HepG2 (cell line): ENCODE measurements at regions not wholly inside any gene's neighbourhood (a gene's known extent, or its start where the extent isn't known, plus 50 kb on each side); places are given as distances from the start of the nearest gene placed in this dataset.

ENCODE experiments used
- ATAC-seq: fragments of 200-7000 bp; cut with Tn5 transposase; 3 replicates; pipeline ENCODE4 v1.9.1; 2020; ENCODE audit warnings: mild to moderate bottlenecking, moderate library complexity
- BruUV-seq: library from RNA; stranded (reverse); fragments of 400-500 nt; replicated peaks from 2 replicates; lab custom pipeline; 2021; lab: Mats Ljungman, UMichigan
- CTCF ChIA-PET: fragments of 300-600 bp; formaldehyde crosslinking; extraction: SDS; loops from one replicate; lab custom pipeline; 2021; ENCODE audit warnings: low total read pairs, inconsistent platforms, low intra/inter-chr PET ratio; lab: Yijun Ruan, JAX
- POLR2A ChIA-PET: fragments of 350-600 bp; sonication (Branson Sonifier 250); formaldehyde crosslinking; loops from one replicate; lab custom pipeline; 2020; ENCODE audit warnings: antibody characterized with exemption, inconsistent platforms; lab: Yijun Ruan, JAX
- DNase-seq: peaks from one replicate; pipeline ENCODE4 v3.0.0-alpha.2; 2015; ENCODE audit warnings: low spot score
- FAIRE-seq: peaks from 3 replicates; lab custom pipeline; 2011; peaks lifted over from hg19 to GRCh38; lab: Jason Lieb, UNC
- H2AFZ ChIP-seq: one replicate; pipeline ENCODE4 v1.6.1; 2011; ENCODE audit warnings: low read length, inconsistent platforms
- H3K27ac ChIP-seq: fragments of 300-600 bp; 3 replicates; pipeline ENCODE4 v1.8.0; 2011; ENCODE audit warnings: mixed run types, mild to moderate bottlenecking, mixed read lengths, low read length, inconsistent platforms; ENCODE audit not compliant: insufficient read depth; ENCODE audit errors: extremely low read length
- H3K27me3 ChIP-seq, 2 experiments: fragments of 200-600 bp in 1 of 2; 2 replicates in 1 of 2; 3 replicates in 1 of 2; pipeline versions ENCODE4 v1.6.0 to v1.8.0; 2011; ENCODE audit warnings: low read length in 2 of 2, mild to moderate bottlenecking in 2 of 2, moderate library complexity in 2 of 2, inconsistent platforms in 1 of 2; ENCODE audit not compliant: insufficient read depth in 2 of 2, control insufficient read depth in 1 of 2
- H3K36me3 ChIP-seq, 2 experiments: fragments of 200-600 bp in 1 of 2; replicated peaks in 1 of 2; 2 replicates in 1 of 2; 3 replicates in 1 of 2; pipeline versions ENCODE4 v1.5.1 to v1.8.0; 2011; ENCODE audit warnings: low read length in 2 of 2, inconsistent platforms in 1 of 2; ENCODE audit not compliant: insufficient read depth in 2 of 2, control insufficient read depth in 1 of 2
- H3K4me1 ChIP-seq: 2 replicates; pipeline ENCODE4 v1.5.1; 2012; ENCODE audit warnings: low read length, inconsistent platforms; ENCODE audit not compliant: insufficient read depth
- H3K4me2 ChIP-seq: 2 replicates; pipeline ENCODE4 v1.6.0; 2011; ENCODE audit warnings: low read depth, low read length, inconsistent platforms
- H3K4me3 ChIP-seq, 3 experiments: fragments of 200-600 bp in 1 of 3; sonication (generic), shearing (Covaris generic) in 1 of 3; replicated peaks in 1 of 3; 2 replicates each; pipeline ENCODE4 v1.5.1; 2011 to 2016; ENCODE audit warnings: low read length in 3 of 3, inconsistent platforms in 2 of 3, low read depth in 2 of 3, mild to moderate bottlenecking in 2 of 3, control low read depth in 1 of 3, mixed read lengths in 1 of 3; ENCODE audit not compliant: insufficient read depth in 1 of 3
- H3K79me2 ChIP-seq: one replicate; pipeline ENCODE4 v1.6.1; 2011; ENCODE audit warnings: low read length, inconsistent platforms; ENCODE audit not compliant: insufficient read depth
- H3K9ac ChIP-seq: 2 replicates; pipeline ENCODE4 v1.6.0; 2011; ENCODE audit warnings: mild to moderate bottlenecking, low read depth, low read length, inconsistent platforms; ENCODE audit not compliant: insufficient read depth
- H3K9me3 ChIP-seq: 2 replicates; pipeline ENCODE4 v1.5.1; 2012; ENCODE audit warnings: mild to moderate bottlenecking, low read length
- H4K20me1 ChIP-seq: 2 replicates; pipeline ENCODE4 v1.6.0; 2011; ENCODE audit warnings: inconsistent platforms, mild to moderate bottlenecking, low read length, moderate library complexity; ENCODE audit not compliant: insufficient read depth
- EP300 ChIP-seq, 3 experiments: sonication (generic) in 1 of 3; formaldehyde crosslinking in 1 of 3; IDR thresholded peaks; 2 replicates each; pipeline versions ENCODE4 v1.5.1 to v1.6.1; 2011 to 2020; ENCODE audit warnings: low read depth in 2 of 3, low read length in 2 of 3, borderline replicate concordance in 1 of 3, improper control_type of control experiment in 1 of 3, mild to moderate bottlenecking in 1 of 3, missing genetic modification reagents in 1 of 3, moderate library complexity in 1 of 3
- MXI1 ChIP-seq: IDR thresholded peaks from 3 replicates; pipeline ENCODE4 v1.6.1; 2012; ENCODE audit warnings: low read depth, low read length, inconsistent platforms, borderline replicate concordance
- RELA ChIP-seq: sonication (generic); formaldehyde crosslinking; IDR thresholded peaks from 2 replicates; pipeline ENCODE4 v1.4.0; 2020; ENCODE audit warnings: missing genetic modification reagents
- U2AF2 ChIP-seq: fragments of 200-400 bp; formaldehyde crosslinking; IDR thresholded peaks from 2 replicates; pipeline ENCODE4 v1.6.1; 2017; ENCODE audit warnings: low read depth, mild to moderate bottlenecking, low read length
- ZNF615 ChIP-seq: sonication (generic); formaldehyde crosslinking; IDR thresholded peaks from 2 replicates; pipeline ENCODE4 v1.5.0; 2020; ENCODE audit warnings: mild to moderate bottlenecking, missing genetic modification reagents, borderline replicate concordance
- ZNF672 ChIP-seq: sonication (generic); formaldehyde crosslinking; IDR thresholded peaks from 2 replicates; pipeline ENCODE4 v1.8.1; 2022; ENCODE audit warnings: missing genetic modification reagents
- ZSCAN29 ChIP-seq: sonication (generic); formaldehyde crosslinking; conservative IDR thresholded peaks from 2 replicates; pipeline ENCODE4 v1.4.0; 2020; ENCODE audit warnings: mild to moderate bottlenecking, missing genetic modification reagents
- WGBS: methylation state at CpG from one replicate; pipeline ENCODE4 v1.1.6; 2017; ENCODE audit warnings: low lambda C conversion rate; 5-methylcytosine and 5-hydroxymethylcytosine counted together
- in situ Hi-C: cut with HindIII; loops from 2 replicates; pipeline ENCODE4 v1.10.0; 2017; ENCODE audit warnings: low pct_unique_long_range_greater_than_20kb; ENCODE audit not compliant: extremely low pct_ligation_motif_present
- intact Hi-C: fragments of 100-400 bp; cut with micrococcal nuclease; formaldehyde crosslinking; loops from one replicate; pipeline ENCODE4 v1.10.0; 2022; ENCODE audit not compliant: unreplicated experiment
- TF ChIP-seq, protein P1 (sequence below): sonication (generic); formaldehyde crosslinking; conservative IDR thresholded peaks from 2 replicates; pipeline ENCODE4 v1.4.0; 2020; ENCODE audit warnings: missing genetic modification reagents
- TF ChIP-seq, protein P2 (sequence below): sonication (generic); formaldehyde crosslinking; IDR thresholded peaks from 2 replicates; pipeline ENCODE4 v1.4.0; 2020; ENCODE audit warnings: missing genetic modification reagents
- TF ChIP-seq, protein P3 (sequence below): fragments of 450-650 bp; IDR thresholded peaks from 2 replicates; pipeline ENCODE4 v1.6.1; 2017
- TF ChIP-seq, protein P4 (sequence below): sonication (generic); formaldehyde crosslinking; IDR thresholded peaks from 2 replicates; pipeline ENCODE4 v1.4.0; 2020; ENCODE audit warnings: missing genetic modification reagents, borderline replicate concordance

DNA sequence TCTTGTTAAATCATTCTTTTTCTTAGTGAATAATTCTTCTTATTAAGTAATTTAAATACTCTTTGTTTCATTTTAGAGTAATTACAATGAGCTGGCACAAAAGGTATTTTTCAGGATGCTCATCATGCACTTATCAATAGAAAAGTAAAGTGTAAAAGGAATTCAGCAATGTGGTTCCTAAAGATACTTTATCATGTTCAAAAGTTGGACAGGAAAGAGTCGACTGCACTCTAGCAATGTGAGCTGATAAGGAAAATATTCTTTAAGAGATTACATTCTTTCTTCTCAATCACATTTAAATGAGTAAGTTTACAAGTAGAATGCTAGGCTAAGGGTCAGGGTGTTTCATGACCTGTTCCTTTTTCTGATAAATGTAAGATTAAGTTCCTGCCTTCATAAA is 609.5 kb upstream of the FAM241A start:
- no peak overlapping the region for H3K9ac ChIP-seq
- no peaks in the 10 kb centered on the region for H3K9me3 ChIP-seq
- DNase-seq, result no peak
- CTCF ChIA-PET, result no interaction called here
- H3K36me3 ChIP-seq, result no peaks in the 10 kb centered on the region
- POLR2A ChIA-PET, result no interaction called here
- no peaks in the 10 kb centered on the region for H4K20me1 ChIP-seq
- WGBS, result 3% methylated on average over 1 of the region's 1 CpG
- H2AFZ ChIP-seq, result no peak overlapping the region
- H3K27me3 ChIP-seq, result no peaks in the 10 kb centered on the region
- intact Hi-C loops (no loop called here), in situ Hi-C loops (no loop called here)
- H3K4me1 ChIP-seq, result no peaks in the 10 kb centered on the region
- no peak overlapping the region for H3K27ac ChIP-seq
- ATAC-seq, result no peak
- no peak overlapping the region for H3K4me2 ChIP-seq
- TF ChIP-seq U2AF2, result no peak
- TF ChIP-seq ZNF672 (CRISPR knock-in tag), result no peak
- TF ChIP-seq, protein P1, sequence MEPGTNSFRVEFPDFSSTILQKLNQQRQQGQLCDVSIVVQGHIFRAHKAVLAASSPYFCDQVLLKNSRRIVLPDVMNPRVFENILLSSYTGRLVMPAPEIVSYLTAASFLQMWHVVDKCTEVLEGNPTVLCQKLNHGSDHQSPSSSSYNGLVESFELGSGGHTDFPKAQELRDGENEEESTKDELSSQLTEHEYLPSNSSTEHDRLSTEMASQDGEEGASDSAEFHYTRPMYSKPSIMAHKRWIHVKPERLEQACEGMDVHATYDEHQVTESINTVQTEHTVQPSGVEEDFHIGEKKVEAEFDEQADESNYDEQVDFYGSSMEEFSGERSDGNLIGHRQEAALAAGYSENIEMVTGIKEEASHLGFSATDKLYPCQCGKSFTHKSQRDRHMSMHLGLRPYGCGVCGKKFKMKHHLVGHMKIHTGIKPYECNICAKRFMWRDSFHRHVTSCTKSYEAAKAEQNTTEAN, result no peak
- no peak for TF ChIP-seq RELA (CRISPR knock-in tag)
- TF ChIP-seq, protein P2, sequence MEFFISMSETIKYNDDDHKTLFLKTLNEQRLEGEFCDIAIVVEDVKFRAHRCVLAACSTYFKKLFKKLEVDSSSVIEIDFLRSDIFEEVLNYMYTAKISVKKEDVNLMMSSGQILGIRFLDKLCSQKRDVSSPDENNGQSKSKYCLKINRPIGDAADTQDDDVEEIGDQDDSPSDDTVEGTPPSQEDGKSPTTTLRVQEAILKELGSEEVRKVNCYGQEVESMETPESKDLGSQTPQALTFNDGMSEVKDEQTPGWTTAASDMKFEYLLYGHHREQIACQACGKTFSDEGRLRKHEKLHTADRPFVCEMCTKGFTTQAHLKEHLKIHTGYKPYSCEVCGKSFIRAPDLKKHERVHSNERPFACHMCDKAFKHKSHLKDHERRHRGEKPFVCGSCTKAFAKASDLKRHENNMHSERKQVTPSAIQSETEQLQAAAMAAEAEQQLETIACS, result no peak
- no peak for TF ChIP-seq EP300 (IDR thresholded peaks at IDR 0.05; ENCODE audit: low read depth in 2 of 2, low read length in 2 of 2)
- TF ChIP-seq EP300 (CRISPR knock-in tag; IDR thresholded peaks at IDR 0.05; ENCODE audit: borderline replicate concordance), result no peak
- TF ChIP-seq, protein P3, sequence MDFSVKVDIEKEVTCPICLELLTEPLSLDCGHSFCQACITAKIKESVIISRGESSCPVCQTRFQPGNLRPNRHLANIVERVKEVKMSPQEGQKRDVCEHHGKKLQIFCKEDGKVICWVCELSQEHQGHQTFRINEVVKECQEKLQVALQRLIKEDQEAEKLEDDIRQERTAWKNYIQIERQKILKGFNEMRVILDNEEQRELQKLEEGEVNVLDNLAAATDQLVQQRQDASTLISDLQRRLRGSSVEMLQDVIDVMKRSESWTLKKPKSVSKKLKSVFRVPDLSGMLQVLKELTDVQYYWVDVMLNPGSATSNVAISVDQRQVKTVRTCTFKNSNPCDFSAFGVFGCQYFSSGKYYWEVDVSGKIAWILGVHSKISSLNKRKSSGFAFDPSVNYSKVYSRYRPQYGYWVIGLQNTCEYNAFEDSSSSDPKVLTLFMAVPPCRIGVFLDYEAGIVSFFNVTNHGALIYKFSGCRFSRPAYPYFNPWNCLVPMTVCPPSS, result no peak
- TF ChIP-seq ZSCAN29, result no peak
- no peak for TF ChIP-seq MXI1
- TF ChIP-seq, protein P4, sequence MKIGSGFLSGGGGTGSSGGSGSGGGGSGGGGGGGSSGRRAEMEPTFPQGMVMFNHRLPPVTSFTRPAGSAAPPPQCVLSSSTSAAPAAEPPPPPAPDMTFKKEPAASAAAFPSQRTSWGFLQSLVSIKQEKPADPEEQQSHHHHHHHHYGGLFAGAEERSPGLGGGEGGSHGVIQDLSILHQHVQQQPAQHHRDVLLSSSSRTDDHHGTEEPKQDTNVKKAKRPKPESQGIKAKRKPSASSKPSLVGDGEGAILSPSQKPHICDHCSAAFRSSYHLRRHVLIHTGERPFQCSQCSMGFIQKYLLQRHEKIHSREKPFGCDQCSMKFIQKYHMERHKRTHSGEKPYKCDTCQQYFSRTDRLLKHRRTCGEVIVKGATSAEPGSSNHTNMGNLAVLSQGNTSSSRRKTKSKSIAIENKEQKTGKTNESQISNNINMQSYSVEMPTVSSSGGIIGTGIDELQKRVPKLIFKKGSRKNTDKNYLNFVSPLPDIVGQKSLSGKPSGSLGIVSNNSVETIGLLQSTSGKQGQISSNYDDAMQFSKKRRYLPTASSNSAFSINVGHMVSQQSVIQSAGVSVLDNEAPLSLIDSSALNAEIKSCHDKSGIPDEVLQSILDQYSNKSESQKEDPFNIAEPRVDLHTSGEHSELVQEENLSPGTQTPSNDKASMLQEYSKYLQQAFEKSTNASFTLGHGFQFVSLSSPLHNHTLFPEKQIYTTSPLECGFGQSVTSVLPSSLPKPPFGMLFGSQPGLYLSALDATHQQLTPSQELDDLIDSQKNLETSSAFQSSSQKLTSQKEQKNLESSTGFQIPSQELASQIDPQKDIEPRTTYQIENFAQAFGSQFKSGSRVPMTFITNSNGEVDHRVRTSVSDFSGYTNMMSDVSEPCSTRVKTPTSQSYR (CRISPR knock-in tag), result no peak
- no peak for TF ChIP-seq ZNF615 (CRISPR knock-in tag)
- TF ChIP-seq, all 625 proteins: peak for 0
- no peaks in the 10 kb centered on the region for H3K79me2 ChIP-seq
- BruUV-seq, result no TSS peak
- no peak overlapping the region for H3K4me3 ChIP-seq
- no peak for FAIRE-seq
